H1 (cell line): ENCODE measurements at regions not wholly inside any gene's neighbourhood (a gene's known extent, or its start where the extent isn't known, plus 50 kb on each side); places are given as distances from the start of the nearest gene placed in this dataset.

Source experiments
- CREB1 ChIP-seq: IDR thresholded peaks from 2 replicates; pipeline ENCODE4 v1.6.1; 2012; ENCODE audit warnings: inconsistent platforms
- FOSL1 ChIP-seq: IDR thresholded peaks from 2 replicates; pipeline ENCODE4 v1.6.1; 2011; ENCODE audit warnings: mild to moderate bottlenecking, low read depth, low read length, moderate library complexity; ENCODE audit not compliant: insufficient read depth
- KDM1A ChIP-seq: fragments of 200-600, 300-600 bp; sonication (generic); IDR thresholded peaks from 2 replicates; pipeline ENCODE4 v1.7.1; 2016; ENCODE audit warnings: mild to moderate bottlenecking, low read length, borderline replicate concordance
- PHF8 ChIP-seq: fragments of 200-600 bp; sonication (generic); conservative IDR thresholded peaks from 2 replicates; pipeline ENCODE4 v1.7.1; 2012; ENCODE audit warnings: low read depth, mild to moderate bottlenecking, inconsistent platforms, low read length, moderate library complexity
- RAD21 ChIP-seq, 2 experiments: IDR thresholded peaks in 1 of 2; conservative IDR thresholded peaks in 1 of 2; 2 replicates each; pipeline ENCODE4 v1.6.1; 2011; ENCODE audit warnings: low read depth in 2 of 2, low read length in 2 of 2, improper control_type of control experiment in 1 of 2, inconsistent platforms in 1 of 2, mild to moderate bottlenecking in 1 of 2, moderate library complexity in 1 of 2
- RNF2 ChIP-seq: fragments of 200-900, 300-1000 bp; sonication (generic); IDR thresholded peaks from 2 replicates; pipeline ENCODE4 v1.7.1; 2016; ENCODE audit warnings: borderline replicate concordance, low read depth, mild to moderate bottlenecking, antibody characterized with exemption, low read length; ENCODE audit not compliant: poor library complexity, severe bottlenecking; ENCODE audit errors: missing control alignments
- TBP ChIP-seq: IDR thresholded peaks from 2 replicates; pipeline ENCODE4 v1.6.1; 2011; ENCODE audit warnings: low read depth, low read length, improper control_type of control experiment
- TCF12 ChIP-seq: IDR thresholded peaks from 2 replicates; pipeline ENCODE4 v1.6.1; 2011; ENCODE audit warnings: low read depth, mild to moderate bottlenecking, low read length
- TF ChIP-seq, protein P1 (sequence below): fragments of 300-600 bp; sonication (generic); IDR thresholded peaks from 2 replicates; pipeline ENCODE4 v1.7.1; 2012; ENCODE audit warnings: low read length, moderate library complexity, mild to moderate bottlenecking, inconsistent platforms; ENCODE audit not compliant: insufficient replicate concordance
- TF ChIP-seq, protein P2 (sequence below): IDR thresholded peaks from 2 replicates; pipeline ENCODE4 v1.6.1; 2012; ENCODE audit warnings: inconsistent platforms

DNA sequence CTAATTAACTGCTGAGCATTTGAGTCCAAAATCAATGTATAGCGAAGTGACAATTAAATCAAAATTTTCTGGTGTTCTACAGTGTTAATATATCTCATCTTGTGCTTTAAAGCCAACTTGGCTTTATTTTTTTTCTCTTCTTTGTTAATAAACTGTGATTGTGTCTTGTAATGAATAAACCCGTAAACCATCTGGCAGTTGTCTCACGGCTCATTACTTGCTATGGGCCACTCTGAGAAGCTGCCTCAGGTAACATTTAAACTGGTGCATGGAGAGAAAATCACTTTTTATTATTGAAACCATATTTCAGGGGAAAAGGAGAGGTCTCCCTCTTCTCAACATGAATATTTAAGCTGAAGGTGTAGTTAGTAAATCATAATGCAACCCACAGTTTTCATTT, 694.0 kb downstream of the KCTD8 start (continued):
- TF ChIP-seq, protein P1, sequence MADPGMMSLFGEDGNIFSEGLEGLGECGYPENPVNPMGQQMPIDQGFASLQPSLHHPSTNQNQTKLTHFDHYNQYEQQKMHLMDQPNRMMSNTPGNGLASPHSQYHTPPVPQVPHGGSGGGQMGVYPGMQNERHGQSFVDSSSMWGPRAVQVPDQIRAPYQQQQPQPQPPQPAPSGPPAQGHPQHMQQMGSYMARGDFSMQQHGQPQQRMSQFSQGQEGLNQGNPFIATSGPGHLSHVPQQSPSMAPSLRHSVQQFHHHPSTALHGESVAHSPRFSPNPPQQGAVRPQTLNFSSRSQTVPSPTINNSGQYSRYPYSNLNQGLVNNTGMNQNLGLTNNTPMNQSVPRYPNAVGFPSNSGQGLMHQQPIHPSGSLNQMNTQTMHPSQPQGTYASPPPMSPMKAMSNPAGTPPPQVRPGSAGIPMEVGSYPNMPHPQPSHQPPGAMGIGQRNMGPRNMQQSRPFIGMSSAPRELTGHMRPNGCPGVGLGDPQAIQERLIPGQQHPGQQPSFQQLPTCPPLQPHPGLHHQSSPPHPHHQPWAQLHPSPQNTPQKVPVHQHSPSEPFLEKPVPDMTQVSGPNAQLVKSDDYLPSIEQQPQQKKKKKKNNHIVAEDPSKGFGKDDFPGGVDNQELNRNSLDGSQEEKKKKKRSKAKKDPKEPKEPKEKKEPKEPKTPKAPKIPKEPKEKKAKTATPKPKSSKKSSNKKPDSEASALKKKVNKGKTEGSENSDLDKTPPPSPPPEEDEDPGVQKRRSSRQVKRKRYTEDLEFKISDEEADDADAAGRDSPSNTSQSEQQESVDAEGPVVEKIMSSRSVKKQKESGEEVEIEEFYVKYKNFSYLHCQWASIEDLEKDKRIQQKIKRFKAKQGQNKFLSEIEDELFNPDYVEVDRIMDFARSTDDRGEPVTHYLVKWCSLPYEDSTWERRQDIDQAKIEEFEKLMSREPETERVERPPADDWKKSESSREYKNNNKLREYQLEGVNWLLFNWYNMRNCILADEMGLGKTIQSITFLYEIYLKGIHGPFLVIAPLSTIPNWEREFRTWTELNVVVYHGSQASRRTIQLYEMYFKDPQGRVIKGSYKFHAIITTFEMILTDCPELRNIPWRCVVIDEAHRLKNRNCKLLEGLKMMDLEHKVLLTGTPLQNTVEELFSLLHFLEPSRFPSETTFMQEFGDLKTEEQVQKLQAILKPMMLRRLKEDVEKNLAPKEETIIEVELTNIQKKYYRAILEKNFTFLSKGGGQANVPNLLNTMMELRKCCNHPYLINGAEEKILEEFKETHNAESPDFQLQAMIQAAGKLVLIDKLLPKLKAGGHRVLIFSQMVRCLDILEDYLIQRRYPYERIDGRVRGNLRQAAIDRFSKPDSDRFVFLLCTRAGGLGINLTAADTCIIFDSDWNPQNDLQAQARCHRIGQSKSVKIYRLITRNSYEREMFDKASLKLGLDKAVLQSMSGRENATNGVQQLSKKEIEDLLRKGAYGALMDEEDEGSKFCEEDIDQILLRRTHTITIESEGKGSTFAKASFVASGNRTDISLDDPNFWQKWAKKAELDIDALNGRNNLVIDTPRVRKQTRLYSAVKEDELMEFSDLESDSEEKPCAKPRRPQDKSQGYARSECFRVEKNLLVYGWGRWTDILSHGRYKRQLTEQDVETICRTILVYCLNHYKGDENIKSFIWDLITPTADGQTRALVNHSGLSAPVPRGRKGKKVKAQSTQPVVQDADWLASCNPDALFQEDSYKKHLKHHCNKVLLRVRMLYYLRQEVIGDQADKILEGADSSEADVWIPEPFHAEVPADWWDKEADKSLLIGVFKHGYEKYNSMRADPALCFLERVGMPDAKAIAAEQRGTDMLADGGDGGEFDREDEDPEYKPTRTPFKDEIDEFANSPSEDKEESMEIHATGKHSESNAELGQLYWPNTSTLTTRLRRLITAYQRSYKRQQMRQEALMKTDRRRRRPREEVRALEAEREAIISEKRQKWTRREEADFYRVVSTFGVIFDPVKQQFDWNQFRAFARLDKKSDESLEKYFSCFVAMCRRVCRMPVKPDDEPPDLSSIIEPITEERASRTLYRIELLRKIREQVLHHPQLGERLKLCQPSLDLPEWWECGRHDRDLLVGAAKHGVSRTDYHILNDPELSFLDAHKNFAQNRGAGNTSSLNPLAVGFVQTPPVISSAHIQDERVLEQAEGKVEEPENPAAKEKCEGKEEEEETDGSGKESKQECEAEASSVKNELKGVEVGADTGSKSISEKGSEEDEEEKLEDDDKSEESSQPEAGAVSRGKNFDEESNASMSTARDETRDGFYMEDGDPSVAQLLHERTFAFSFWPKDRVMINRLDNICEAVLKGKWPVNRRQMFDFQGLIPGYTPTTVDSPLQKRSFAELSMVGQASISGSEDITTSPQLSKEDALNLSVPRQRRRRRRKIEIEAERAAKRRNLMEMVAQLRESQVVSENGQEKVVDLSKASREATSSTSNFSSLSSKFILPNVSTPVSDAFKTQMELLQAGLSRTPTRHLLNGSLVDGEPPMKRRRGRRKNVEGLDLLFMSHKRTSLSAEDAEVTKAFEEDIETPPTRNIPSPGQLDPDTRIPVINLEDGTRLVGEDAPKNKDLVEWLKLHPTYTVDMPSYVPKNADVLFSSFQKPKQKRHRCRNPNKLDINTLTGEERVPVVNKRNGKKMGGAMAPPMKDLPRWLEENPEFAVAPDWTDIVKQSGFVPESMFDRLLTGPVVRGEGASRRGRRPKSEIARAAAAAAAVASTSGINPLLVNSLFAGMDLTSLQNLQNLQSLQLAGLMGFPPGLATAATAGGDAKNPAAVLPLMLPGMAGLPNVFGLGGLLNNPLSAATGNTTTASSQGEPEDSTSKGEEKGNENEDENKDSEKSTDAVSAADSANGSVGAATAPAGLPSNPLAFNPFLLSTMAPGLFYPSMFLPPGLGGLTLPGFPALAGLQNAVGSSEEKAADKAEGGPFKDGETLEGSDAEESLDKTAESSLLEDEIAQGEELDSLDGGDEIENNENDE: no peak
- no peak for TF ChIP-seq TCF12
- TF ChIP-seq FOSL1: no peak
- no peak for TF ChIP-seq TBP
- no peak for TF ChIP-seq RNF2
- TF ChIP-seq CREB1: no peak
- no peak for TF ChIP-seq KDM1A
- TF ChIP-seq RAD21 (IDR thresholded peaks at IDR 0.05 in 1 of 2, conservative IDR thresholded peaks at IDR 0.05 in 1 of 2; ENCODE audit: low read depth in 2 of 2, low read length in 2 of 2): no peak
- TF ChIP-seq, protein P2, sequence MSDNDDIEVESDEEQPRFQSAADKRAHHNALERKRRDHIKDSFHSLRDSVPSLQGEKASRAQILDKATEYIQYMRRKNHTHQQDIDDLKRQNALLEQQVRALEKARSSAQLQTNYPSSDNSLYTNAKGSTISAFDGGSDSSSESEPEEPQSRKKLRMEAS: no peak
- TF ChIP-seq PHF8: no peak
- TF ChIP-seq, all 59 proteins: peak for 0
